ENCODE measurements at regions not wholly inside any gene's neighbourhood (a gene's known extent, or its start where the extent isn't known, plus 50 kb on each side); places are given as distances from the start of the nearest gene placed in this dataset.
"Not testable (repeated sequence)": the region's sequence is repeated elsewhere in the genome, so short reads cannot be mapped to it uniquely, and the experiment has no call there.

DNA sequence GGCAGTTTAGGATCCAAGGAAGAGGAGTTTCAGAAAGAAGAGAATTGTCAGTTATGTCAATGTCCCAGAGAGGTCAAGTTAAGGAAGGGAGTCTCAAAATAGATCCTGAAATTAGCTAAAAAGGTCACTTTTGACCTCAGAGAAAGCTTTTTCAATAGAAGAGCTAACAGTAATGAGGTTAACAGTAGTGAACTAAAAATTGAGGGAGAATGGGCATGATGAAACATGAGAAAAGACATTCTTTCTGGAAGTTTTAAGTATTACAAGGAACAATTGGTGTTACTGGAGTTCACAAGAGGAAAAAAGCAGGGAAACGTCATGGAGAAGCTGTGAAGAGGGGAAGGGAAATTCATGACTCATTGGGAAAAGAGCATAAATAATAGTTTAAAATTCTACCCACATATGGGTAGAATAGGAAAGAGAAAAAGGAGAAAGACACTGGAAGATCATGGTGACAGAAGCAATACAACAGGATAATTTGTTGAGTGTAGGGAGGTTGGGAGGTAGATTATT lies 381.2 kb upstream of the FAR2 start:
- Mint-ChIP-seq H3K4me1 (no peaks in the 10 kb centered on the region), H3K27ac (no peak overlapping the region), H3K27me3 (no peaks in the 10 kb centered on the region), H3K36me3 (ENCODE audit: low read depth) (no peaks in the 10 kb centered on the region), H3K4me3 (no peak overlapping the region)
- DNase-seq = no peak
- H3K9me3 ChIP-seq (ENCODE audit: control insufficient read depth, low read length, poor library complexity, severe bottlenecking) = no peaks in the 10 kb centered on the region
- ATAC-seq = no peak

DNA sequence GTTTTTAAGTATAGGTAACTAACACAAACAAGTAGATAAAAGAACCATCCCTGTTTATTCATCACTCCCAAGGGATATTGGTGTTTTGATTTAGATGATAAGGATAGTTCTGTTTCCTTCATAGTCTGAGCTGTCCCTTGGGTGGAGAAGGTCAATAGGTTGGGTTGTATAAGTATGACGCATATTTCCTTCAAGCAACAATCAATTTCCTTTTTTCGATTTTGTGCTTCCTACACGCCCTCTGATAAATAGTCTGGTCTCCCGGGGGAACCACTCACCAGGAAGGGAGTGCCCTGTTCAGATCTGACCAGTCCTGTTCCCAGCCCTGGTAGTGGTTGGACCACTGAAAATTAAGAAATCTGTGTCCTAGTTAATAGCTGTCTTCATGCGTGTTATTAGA lies 378.8 kb upstream of the FAR2 start:
- no peak for ATAC-seq
- no peaks in the 10 kb centered on the region for H3K4me1 Mint-ChIP-seq

DNA sequence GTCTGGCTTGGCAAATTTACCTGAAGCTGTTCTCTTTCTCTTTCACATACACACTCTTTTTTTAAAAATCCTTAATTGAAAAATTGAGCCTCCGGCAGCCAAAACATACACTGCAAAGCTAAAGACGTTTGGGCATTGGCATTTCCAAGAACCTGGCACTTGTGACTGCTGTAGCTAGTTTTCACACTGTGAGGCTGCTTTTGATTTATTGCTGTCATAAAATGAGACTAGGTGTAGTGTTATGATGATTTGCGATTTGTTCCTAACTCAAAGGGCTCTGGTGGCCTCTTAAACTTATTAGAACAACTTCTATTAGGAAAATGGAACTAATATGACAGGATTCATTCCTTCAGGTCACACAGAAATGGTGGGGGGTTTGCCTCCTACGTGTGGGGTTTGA lies 377.1 kb upstream of the FAR2 start:
- no peak for ATAC-seq
- no peaks in the 10 kb centered on the region for H3K27me3 Mint-ChIP-seq

More for the DNA sequence above, 378.8 kb upstream of the FAR2 start:
- Mint-ChIP-seq H3K36me3 (ENCODE audit: low read depth) (no peaks in the 10 kb centered on the region), H3K27ac (no peak overlapping the region), H3K27me3 (no peaks in the 10 kb centered on the region), H3K4me3 (no peak overlapping the region)
- no peaks in the 10 kb centered on the region for H3K9me3 ChIP-seq (ENCODE audit: control insufficient read depth, low read length, poor library complexity, severe bottlenecking)
- no peak for DNase-seq

DNA sequence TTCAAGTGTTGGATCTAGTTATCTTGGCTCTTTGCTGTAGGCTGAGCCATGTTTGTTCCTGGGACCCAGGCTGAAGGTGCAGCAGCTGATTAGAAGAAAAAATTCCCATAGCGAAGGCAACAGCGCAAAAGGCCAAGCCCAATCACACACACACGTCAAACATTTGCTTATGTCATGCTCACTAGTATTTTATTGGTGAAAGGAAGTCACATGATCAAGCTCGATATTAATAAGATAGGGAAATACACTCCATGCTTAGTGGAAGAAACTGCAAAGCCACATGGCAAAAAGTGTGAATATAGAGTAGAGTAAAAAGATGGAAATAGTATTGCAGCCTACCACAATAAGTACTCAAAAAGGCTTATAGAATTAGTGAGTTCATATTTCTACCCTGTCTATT lies 373.5 kb upstream of the FAR2 start:
- no peaks in the 10 kb centered on the region for H3K9me3 ChIP-seq (ENCODE audit: control insufficient read depth, low read length, poor library complexity, severe bottlenecking)
- H3K27ac Mint-ChIP-seq = no peak overlapping the region
- no peaks in the 10 kb centered on the region for H3K36me3 Mint-ChIP-seq (ENCODE audit: low read depth)
- no peak for ATAC-seq
- H3K4me1 Mint-ChIP-seq = no peaks in the 10 kb centered on the region
- H3K4me3 Mint-ChIP-seq = no peak overlapping the region
- H3K27me3 Mint-ChIP-seq = no peaks in the 10 kb centered on the region
- no peak for DNase-seq

More for the DNA sequence above, 377.1 kb upstream of the FAR2 start:
- H3K9me3 ChIP-seq (ENCODE audit: control insufficient read depth, low read length, poor library complexity, severe bottlenecking) = no peaks in the 10 kb centered on the region
- DNase-seq = no peak
- no peaks in the 10 kb centered on the region for H3K4me1 Mint-ChIP-seq
- no peak overlapping the region for H3K4me3 Mint-ChIP-seq
- no peaks in the 10 kb centered on the region for H3K36me3 Mint-ChIP-seq (ENCODE audit: low read depth)
- no peak overlapping the region for H3K27ac Mint-ChIP-seq

DNA sequence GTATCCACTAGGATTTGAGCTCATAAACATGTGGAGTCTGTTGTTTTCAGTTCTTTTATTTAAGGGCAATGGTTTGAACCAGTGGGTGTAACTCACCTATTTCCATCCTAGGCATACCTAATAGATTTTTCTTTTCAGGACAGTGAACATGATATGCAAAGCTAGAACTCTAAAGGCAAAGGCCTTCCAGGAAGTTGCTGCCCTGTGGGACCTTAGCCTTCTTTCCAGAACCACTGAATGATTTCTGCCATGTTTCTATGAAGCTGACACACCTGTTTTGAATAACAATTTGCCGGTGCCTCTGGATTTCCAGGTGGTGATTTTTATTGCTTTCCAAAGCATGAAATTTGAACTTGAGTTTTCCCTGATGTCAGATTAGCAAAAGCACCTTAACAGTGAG lies 372.9 kb upstream of the FAR2 start:
- no peak overlapping the region for H3K4me3 Mint-ChIP-seq
- ATAC-seq (no peak), DNase-seq (no peak)
- peaks cover under 1% of the 10 kb centered on the region for H3K36me3 Mint-ChIP-seq (ENCODE audit: low read depth)
- H3K27me3 Mint-ChIP-seq = no peaks in the 10 kb centered on the region
- H3K4me1 Mint-ChIP-seq = no peaks in the 10 kb centered on the region
- H3K27ac Mint-ChIP-seq = no peak overlapping the region
- H3K9me3 ChIP-seq (ENCODE audit: control insufficient read depth, low read length, poor library complexity, severe bottlenecking) = no peaks in the 10 kb centered on the region

DNA sequence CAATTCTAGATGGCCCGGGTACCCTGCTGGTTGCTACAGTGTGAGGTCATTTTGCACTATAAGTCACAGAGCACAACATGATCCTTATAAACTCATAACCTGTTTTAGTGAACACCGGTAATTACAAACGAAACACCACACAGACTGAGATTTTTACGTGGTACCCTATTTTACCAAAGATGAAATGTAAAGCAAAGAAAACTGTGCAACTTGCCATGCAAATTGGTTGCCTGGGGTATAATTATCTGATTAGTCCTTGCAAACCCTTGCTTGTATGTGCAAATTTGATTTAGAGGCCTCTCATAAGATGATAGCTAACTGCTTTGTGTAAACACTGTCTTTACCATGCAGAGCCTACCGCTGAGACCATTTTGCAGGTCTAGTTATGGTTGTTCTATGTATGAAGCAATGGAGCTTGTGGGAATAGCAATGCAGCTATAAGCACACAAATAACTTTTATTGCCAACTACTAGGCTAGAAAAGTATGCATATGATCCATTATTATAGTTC lies 372.1 kb upstream of the FAR2 start:
- ATAC-seq (no peak), DNase-seq (no peak)
- H3K4me3 Mint-ChIP-seq = no peak overlapping the region
- H3K4me1 Mint-ChIP-seq = no peaks in the 10 kb centered on the region
- no peaks in the 10 kb centered on the region for H3K27me3 Mint-ChIP-seq
- no peaks in the 10 kb centered on the region for H3K9me3 ChIP-seq (ENCODE audit: control insufficient read depth, low read length, poor library complexity, severe bottlenecking)
- H3K27ac Mint-ChIP-seq = no peak overlapping the region
- H3K36me3 Mint-ChIP-seq (ENCODE audit: low read depth) = peaks cover 2% of the 10 kb centered on the region

DNA sequence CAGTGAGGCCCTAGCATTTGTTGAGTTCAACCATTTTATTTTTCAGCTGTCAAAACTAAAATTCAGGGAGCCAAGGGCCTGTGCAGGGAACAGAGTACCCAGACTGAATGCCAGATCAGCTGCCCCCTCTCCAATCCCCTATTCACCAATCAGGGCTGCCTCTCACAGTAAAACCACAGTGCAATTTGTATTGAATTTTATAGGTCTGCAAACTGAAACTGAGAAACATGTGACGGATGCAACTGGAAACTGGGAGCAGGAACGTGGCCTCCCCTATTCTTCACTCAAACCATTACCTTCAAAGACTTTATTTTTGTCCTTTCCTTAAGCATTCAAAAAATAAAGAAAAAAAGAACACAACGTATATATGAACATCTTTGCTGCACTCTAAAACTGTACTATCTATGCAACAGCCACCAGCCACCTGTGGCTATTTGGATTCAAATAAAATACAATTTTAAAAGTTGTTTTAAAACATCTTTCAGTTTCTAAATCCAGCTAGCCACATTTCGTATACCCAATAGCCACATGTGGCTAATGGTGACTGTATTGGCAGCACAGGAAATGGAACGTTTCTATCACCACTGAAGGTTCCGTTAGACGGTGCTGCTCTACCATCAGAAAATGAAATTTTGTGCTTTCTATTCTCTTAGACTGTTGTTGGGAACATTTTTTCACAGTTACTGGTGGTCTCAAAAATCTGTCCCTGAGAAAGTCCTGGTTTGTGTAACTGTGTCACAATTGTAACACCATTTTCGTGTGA lies 371.3 kb upstream of the FAR2 start:
- H3K9me3 ChIP-seq (ENCODE audit: control insufficient read depth, low read length, poor library complexity, severe bottlenecking) = no peaks in the 10 kb centered on the region
- peaks cover 2% of the 10 kb centered on the region for H3K36me3 Mint-ChIP-seq (ENCODE audit: low read depth)
- no peak overlapping the region for H3K27ac Mint-ChIP-seq
- no peaks in the 10 kb centered on the region for H3K4me1 Mint-ChIP-seq
- DNase-seq (no peak), ATAC-seq (no peak)
- no peaks in the 10 kb centered on the region for H3K27me3 Mint-ChIP-seq
- no peak overlapping the region for H3K4me3 Mint-ChIP-seq

DNA sequence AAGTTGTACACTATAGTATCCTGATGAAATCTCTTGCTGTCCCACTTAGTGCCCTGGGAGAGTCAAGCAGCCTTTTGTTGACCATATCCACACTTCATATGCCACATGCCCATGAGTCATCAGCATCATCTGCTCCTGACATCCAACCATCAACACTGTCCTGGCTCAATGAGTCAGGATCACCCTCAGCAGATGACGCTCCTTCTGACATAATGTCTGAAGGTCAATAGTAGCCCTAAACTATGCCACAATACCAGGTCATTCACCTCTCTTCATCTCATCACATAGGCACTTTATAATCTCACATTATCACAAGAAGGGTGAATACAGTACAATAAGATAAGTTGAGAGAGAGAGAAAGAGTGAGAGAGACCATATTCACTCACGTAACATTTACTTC lies 369.0 kb upstream of the FAR2 start:
- no peak for ATAC-seq
- no peaks in the 10 kb centered on the region for H3K4me1 Mint-ChIP-seq
- no peak overlapping the region for H3K27ac Mint-ChIP-seq
- no peak overlapping the region for H3K4me3 Mint-ChIP-seq
- no peaks in the 10 kb centered on the region for H3K9me3 ChIP-seq (ENCODE audit: control insufficient read depth, low read length, poor library complexity, severe bottlenecking)
- peaks cover 2% of the 10 kb centered on the region for H3K36me3 Mint-ChIP-seq (ENCODE audit: low read depth)
- H3K27me3 Mint-ChIP-seq = no peaks in the 10 kb centered on the region
- no peak for DNase-seq

DNA sequence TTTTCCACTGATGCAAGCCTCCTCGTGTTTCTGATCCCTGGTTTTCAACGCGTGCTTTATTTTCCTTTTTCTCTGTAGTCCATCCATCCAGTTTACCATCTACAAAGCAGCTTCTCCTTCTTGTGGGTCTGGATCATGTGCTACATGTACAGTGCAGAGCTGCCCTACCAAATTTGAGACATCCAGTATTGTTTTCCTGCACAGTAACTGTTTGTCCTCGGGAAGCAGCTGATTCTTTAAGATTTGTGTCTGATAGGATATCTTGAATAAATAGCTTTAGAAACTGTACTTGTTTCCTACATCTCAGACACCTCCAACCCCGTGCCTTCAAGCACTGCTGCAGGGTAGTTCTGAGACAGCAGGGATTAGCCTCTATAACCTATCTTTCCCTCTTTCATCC lies 368.1 kb upstream of the FAR2 start:
- Mint-ChIP-seq H3K4me1 (no peaks in the 10 kb centered on the region), H3K36me3 (ENCODE audit: low read depth) (peaks cover 2% of the 10 kb centered on the region), H3K27ac (no peak overlapping the region), H3K4me3 (no peak overlapping the region), H3K27me3 (no peaks in the 10 kb centered on the region)
- no peaks in the 10 kb centered on the region for H3K9me3 ChIP-seq (ENCODE audit: control insufficient read depth, low read length, poor library complexity, severe bottlenecking)
- ATAC-seq = no peak
- no peak for DNase-seq

DNA sequence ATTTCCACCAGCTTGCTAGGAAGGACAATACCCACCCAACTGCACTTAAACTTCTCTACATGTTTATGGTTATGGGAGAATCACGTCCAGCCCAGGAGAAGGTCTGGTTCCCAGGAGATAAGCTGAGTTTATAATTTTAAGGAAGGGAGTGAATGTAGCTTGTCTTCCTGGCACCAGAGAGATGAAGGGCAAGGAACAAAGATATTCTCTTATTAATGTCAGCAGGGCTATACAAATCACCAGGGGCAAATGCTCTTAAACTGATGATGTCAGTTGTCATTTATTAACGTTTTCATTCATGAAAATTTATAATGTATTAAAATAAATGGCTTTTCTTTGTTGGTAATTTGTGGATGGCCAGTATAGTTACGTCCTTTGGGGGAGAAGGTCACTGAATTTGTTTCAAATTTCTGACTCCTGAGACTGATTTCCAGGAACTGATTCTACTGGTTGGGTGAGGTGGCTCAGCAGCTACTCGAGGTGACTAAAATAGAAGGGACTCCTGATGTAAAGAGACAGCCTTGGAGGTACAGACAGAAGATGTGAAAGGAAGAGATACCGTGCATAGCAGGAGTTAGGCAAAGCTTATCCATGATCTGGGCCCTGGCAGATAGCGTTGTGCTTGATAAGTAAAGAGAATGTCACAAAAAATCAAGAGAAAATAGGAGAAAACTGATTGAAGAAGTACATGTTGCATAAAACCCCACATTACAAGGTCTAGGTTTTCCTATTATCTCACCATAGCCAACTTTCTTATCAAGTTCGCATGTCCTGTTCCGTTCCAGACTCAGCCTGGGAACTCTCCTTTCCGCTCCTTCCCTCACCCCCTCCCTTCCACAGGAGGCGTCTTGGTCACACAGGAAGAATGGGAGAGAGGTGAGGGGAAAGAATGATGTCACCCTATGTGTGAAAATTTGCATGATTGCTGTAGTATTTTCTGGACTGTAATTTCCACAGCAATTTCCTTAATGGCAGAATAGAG lies 367.1 kb upstream of the FAR2 start:
- Mint-ChIP-seq H3K36me3 (ENCODE audit: low read depth) (peaks cover 2% of the 10 kb centered on the region), H3K4me3 (no peak overlapping the region), H3K27me3 (no peaks in the 10 kb centered on the region), H3K4me1 (no peaks in the 10 kb centered on the region), H3K27ac (no peak overlapping the region)
- ATAC-seq (no peak), DNase-seq (no peak)
- no peaks in the 10 kb centered on the region for H3K9me3 ChIP-seq (ENCODE audit: control insufficient read depth, low read length, poor library complexity, severe bottlenecking)

DNA sequence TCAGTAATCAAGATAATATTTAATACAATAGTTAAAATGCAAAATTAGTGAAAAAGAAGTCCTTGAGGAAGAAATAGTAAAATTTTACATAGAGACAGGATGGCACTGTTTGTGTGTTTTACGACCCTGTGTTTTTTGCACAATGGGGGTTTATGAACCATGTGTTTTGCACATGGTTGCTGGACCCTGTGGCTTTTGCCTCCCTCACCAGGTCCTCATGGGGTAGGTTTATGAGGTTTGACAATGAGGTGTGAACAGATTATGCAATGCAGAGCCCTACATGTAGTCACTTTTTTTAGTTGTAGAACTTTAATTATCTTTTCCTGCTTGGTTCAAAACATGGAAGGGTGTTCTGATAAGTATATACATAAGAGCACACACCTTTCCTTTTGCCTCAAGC lies 366.3 kb upstream of the FAR2 start:
- H3K4me1 Mint-ChIP-seq = no peaks in the 10 kb centered on the region
- DNase-seq = no peak
- no peaks in the 10 kb centered on the region for H3K27me3 Mint-ChIP-seq

DNA sequence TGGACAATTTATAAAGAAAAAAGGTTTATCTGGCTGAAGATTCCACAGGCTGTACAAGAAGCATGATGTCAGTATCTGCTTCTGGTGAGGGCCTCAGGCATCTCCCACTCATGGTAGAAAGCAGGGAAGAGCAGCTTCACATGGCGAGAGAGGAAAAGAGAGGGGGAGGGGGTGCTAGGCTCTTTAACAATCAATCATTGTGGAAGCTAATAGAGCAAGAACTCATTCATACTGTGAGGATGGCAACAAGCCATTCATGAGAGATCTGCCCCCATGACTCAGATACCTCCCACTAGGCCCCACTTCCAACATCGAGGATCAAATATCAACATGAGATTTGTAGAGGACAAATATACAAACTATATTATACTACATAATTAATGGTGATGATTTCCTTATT lies 361.9 kb upstream of the FAR2 start:
- DNase-seq (no peak), ATAC-seq (no peak)
- H3K9me3 ChIP-seq (ENCODE audit: control insufficient read depth, low read length, poor library complexity, severe bottlenecking) = no peaks in the 10 kb centered on the region
- Mint-ChIP-seq H3K4me3 (no peak overlapping the region), H3K27me3 (no peaks in the 10 kb centered on the region), H3K36me3 (ENCODE audit: low read depth) (no peaks in the 10 kb centered on the region), H3K27ac (no peak overlapping the region), H3K4me1 (no peaks in the 10 kb centered on the region)

More for the DNA sequence above, 366.3 kb upstream of the FAR2 start:
- no peak overlapping the region for H3K27ac Mint-ChIP-seq
- peaks cover 2% of the 10 kb centered on the region for H3K36me3 Mint-ChIP-seq (ENCODE audit: low read depth)
- no peak for ATAC-seq
- no peak overlapping the region for H3K4me3 Mint-ChIP-seq
- H3K9me3 ChIP-seq (ENCODE audit: control insufficient read depth, low read length, poor library complexity, severe bottlenecking) = no peaks in the 10 kb centered on the region

DNA sequence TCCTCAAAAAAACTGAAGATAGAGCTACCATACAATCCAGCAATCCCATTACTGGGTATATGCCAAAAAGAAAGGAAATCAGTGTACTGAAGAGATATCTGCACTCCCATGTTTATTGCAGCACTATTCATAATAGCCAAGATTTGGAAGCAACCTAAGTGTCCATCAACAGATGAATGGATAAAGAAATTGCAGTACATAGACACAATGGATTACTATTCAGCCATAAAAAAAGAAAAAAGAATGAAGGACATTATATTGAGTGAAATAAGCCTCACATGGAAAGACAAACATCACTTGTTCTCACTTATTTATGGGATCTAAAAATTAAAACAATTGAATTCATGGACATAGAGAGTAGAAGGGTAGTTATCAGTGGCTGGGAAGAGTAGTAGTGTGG lies 360.8 kb upstream of the FAR2 start:
- DNase-seq; H3K36me3 Mint-ChIP-seq (ENCODE audit: low read depth); ATAC-seq; H3K27me3 Mint-ChIP-seq; H3K4me1 Mint-ChIP-seq; H3K27ac Mint-ChIP-seq; H3K4me3 Mint-ChIP-seq; H3K9me3 ChIP-seq (ENCODE audit: control insufficient read depth, low read length, poor library complexity, severe bottlenecking): not testable (repeated sequence)
